ENCODE measurements at regions not wholly inside any gene's neighbourhood (a gene's known extent, or its start where the extent isn't known, plus 50 kb on each side); places are given as distances from the start of the nearest gene placed in this dataset.

DNA sequence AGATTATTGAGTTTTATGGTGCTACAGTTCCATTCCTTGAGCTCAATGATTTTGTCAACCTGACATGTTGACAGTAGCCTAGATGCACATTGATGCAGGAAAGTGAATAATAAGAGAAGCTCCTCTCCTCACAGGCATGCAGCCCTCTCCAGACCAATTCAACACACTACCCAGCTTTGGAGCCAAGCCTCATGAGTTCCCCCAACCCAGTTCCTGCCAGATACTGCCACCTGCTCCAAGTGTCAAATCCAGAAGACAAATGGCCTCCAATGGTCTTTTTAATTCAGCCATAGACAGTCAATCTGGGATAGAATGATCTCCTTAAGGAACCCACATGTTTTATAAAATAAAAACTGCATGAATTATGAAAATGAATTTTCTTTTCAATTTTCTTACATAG is 83.7 kb upstream of the ARHGEF3 start:
- Mint-ChIP-seq H3K27ac (ENCODE audit: unreplicated experiment) (no peak overlapping the region), H3K4me3 (ENCODE audit: unreplicated experiment) (no peak overlapping the region), H3K9me3 (ENCODE audit: unreplicated experiment) (no peaks in the 10 kb centered on the region), H3K36me3 (ENCODE audit: low read depth, unreplicated experiment) (no peaks in the 10 kb centered on the region), H3K4me1 (ENCODE audit: unreplicated experiment) (no peaks in the 10 kb centered on the region), H3K27me3 (ENCODE audit: unreplicated experiment) (peaks cover 5% of the 10 kb centered on the region)
- TF ChIP-seq, protein P1, sequence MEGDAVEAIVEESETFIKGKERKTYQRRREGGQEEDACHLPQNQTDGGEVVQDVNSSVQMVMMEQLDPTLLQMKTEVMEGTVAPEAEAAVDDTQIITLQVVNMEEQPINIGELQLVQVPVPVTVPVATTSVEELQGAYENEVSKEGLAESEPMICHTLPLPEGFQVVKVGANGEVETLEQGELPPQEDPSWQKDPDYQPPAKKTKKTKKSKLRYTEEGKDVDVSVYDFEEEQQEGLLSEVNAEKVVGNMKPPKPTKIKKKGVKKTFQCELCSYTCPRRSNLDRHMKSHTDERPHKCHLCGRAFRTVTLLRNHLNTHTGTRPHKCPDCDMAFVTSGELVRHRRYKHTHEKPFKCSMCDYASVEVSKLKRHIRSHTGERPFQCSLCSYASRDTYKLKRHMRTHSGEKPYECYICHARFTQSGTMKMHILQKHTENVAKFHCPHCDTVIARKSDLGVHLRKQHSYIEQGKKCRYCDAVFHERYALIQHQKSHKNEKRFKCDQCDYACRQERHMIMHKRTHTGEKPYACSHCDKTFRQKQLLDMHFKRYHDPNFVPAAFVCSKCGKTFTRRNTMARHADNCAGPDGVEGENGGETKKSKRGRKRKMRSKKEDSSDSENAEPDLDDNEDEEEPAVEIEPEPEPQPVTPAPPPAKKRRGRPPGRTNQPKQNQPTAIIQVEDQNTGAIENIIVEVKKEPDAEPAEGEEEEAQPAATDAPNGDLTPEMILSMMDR (IDR thresholded peaks at IDR 0.05; ENCODE audit: unreplicated experiment), result no peak
- no peak for DNase-seq (ENCODE audit: low spot score)

DNA sequence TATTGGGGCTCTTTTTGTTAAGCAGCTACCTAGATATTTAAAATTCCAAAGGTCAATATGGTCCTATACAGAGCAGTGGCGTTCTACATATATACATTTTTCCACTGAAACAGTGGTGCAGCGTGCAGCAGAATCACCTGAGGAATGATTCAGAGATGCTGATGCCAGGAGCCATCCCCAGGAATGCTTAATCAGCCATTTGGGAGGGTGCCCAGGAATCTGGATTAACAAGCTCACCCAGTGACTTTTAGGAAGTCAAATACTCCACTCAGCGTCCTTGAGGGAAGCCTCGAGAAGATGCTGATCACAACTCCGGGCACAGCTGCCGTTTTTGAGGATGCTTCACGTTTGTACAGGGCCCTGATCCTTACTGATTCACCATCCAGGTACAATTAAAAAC is 82.6 kb upstream of the ARHGEF3 start:
- TF ChIP-seq, protein P1 (IDR thresholded peaks at IDR 0.05; ENCODE audit: unreplicated experiment), result no peak
- H3K4me3 Mint-ChIP-seq (ENCODE audit: unreplicated experiment), result no peak overlapping the region
- H3K4me1 Mint-ChIP-seq (ENCODE audit: unreplicated experiment), result no peaks in the 10 kb centered on the region
- H3K27ac Mint-ChIP-seq (ENCODE audit: unreplicated experiment), result no peak overlapping the region
- H3K27me3 Mint-ChIP-seq (ENCODE audit: unreplicated experiment), result peaks cover 5% of the 10 kb centered on the region
- no peak for DNase-seq (ENCODE audit: low spot score)
- H3K9me3 Mint-ChIP-seq (ENCODE audit: unreplicated experiment), result no peaks in the 10 kb centered on the region
- H3K36me3 Mint-ChIP-seq (ENCODE audit: low read depth, unreplicated experiment), result no peaks in the 10 kb centered on the region

DNA sequence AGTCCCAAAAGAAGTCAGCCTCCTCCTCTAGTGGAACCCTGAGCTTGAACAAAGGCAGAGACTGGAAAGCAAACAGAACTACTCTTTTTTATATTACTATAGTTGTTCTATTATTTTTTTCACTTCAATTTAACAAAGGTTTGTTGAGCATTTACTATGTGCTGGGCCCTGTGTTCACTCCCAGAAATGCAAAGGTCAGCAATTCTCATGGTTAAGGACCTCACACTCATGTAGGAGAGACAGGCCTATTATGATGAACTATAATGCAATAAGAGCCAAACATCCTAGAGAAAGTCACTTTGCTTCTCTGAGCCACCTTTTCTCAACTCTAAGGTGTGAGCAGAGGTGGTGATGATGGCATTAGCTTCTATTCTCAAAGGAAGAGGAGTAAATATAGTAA is 82.1 kb upstream of the ARHGEF3 start:
- Mint-ChIP-seq H3K27me3 (ENCODE audit: unreplicated experiment) (peaks cover 5% of the 10 kb centered on the region), H3K27ac (ENCODE audit: unreplicated experiment) (no peak overlapping the region), H3K4me1 (ENCODE audit: unreplicated experiment) (no peaks in the 10 kb centered on the region), H3K9me3 (ENCODE audit: unreplicated experiment) (no peaks in the 10 kb centered on the region), H3K4me3 (ENCODE audit: unreplicated experiment) (no peak overlapping the region), H3K36me3 (ENCODE audit: low read depth, unreplicated experiment) (no peaks in the 10 kb centered on the region)
- TF ChIP-seq, protein P1 (IDR thresholded peaks at IDR 0.05; ENCODE audit: unreplicated experiment), result no peak
- DNase-seq (ENCODE audit: low spot score), result no peak

DNA sequence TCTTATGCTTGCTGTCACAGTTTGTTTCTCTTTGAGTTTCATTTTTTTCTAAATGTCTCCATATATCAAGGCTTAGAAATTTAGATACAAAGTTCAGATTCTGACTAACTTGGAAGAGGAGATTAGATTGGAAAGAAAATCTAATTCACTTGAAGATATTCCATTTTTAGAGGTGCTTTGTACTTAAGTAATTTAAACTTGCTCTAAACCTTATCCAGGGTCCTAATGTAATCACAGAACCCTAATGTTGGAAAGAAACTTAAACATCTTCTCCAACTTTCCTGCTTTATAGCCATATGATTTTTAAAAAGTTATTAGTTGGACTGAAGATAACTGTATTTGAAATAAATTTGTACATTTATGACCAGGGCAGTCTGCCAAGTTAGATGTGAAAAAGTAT is 81.1 kb upstream of the ARHGEF3 start:
- no peaks in the 10 kb centered on the region for H3K36me3 Mint-ChIP-seq (ENCODE audit: low read depth, unreplicated experiment)
- no peak overlapping the region for H3K4me3 Mint-ChIP-seq (ENCODE audit: unreplicated experiment)
- no peaks in the 10 kb centered on the region for H3K9me3 Mint-ChIP-seq (ENCODE audit: unreplicated experiment)
- H3K27me3 Mint-ChIP-seq (ENCODE audit: unreplicated experiment), result peaks cover 5% of the 10 kb centered on the region
- H3K4me1 Mint-ChIP-seq (ENCODE audit: unreplicated experiment), result peaks cover 5% of the 10 kb centered on the region
- DNase-seq (ENCODE audit: low spot score), result no peak
- no peak overlapping the region for H3K27ac Mint-ChIP-seq (ENCODE audit: unreplicated experiment)
- TF ChIP-seq, protein P1 (IDR thresholded peaks at IDR 0.05; ENCODE audit: unreplicated experiment), result no peak

DNA sequence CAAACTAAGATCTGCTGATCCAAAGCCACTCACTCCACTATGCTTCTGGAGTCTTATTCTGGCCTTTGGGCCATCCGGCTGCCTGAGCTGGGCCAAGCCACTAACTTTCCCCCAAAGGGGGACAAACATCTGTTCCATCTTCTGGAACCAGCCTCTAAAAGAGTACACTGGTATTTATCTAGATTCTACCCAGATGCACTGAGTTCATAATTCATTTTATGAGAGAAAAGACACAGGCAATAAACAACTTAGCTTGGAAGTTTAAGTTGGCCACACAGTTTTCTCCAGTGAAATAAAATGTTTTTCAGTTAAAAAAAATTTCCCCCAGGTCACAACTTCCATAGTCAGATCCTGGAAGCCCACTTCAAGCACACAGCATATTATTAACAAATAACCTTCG is 80.1 kb upstream of the ARHGEF3 start:
- Mint-ChIP-seq H3K4me3 (ENCODE audit: unreplicated experiment) (no peak overlapping the region), H3K27me3 (ENCODE audit: unreplicated experiment) (peaks cover 1% of the 10 kb centered on the region), H3K36me3 (ENCODE audit: low read depth, unreplicated experiment) (no peaks in the 10 kb centered on the region), H3K4me1 (ENCODE audit: unreplicated experiment) (peaks cover 7% of the 10 kb centered on the region), H3K27ac (ENCODE audit: unreplicated experiment) (no peak overlapping the region), H3K9me3 (ENCODE audit: unreplicated experiment) (no peaks in the 10 kb centered on the region)
- TF ChIP-seq, protein P1 (IDR thresholded peaks at IDR 0.05; ENCODE audit: unreplicated experiment), result no peak
- no peak for DNase-seq (ENCODE audit: low spot score)
